Endodermal cell (in vitro differentiated cells): ENCODE measurements at regions not wholly inside any gene's neighbourhood (a gene's known extent, or its start where the extent isn't known, plus 50 kb on each side); places are given as distances from the start of the nearest gene placed in this dataset.

Source experiments
- DNase-seq: peaks from one replicate; pipeline ENCODE4 v3.0.0-alpha.2; 2017
- H3K27ac ChIP-seq: 2 replicates; pipeline ENCODE4 v1.5.1; 2013; ENCODE audit warnings: mild to moderate bottlenecking, low read depth, low read length, moderate library complexity
- H3K27me3 ChIP-seq: 2 replicates; pipeline ENCODE4 v1.6.1; 2013; ENCODE audit warnings: mild to moderate bottlenecking, low read length, moderate library complexity; ENCODE audit not compliant: insufficient read depth, control insufficient read depth, poor library complexity, severe bottlenecking
- H3K36me3 ChIP-seq: 2 replicates; pipeline ENCODE4 v1.7.0; 2013; ENCODE audit warnings: mild to moderate bottlenecking, low read length, moderate library complexity; ENCODE audit not compliant: control insufficient read depth, insufficient read depth
- H3K4me1 ChIP-seq: one replicate; pipeline ENCODE4 v1.7.0; 2013; ENCODE audit warnings: low read length; ENCODE audit not compliant: control insufficient read depth, insufficient read depth
- H3K4me3 ChIP-seq: 2 replicates; pipeline ENCODE4 v1.5.1; 2013; ENCODE audit warnings: mild to moderate bottlenecking, low read length, moderate library complexity
- H3K9ac ChIP-seq: 2 replicates; pipeline ENCODE4 v1.6.1; 2013; ENCODE audit warnings: mild to moderate bottlenecking, low read length, moderate library complexity; ENCODE audit not compliant: poor library complexity, severe bottlenecking; ENCODE audit errors: extremely low read depth
- H3K9me3 ChIP-seq: 2 replicates; pipeline ENCODE4 v1.6.1; 2013; ENCODE audit warnings: mild to moderate bottlenecking, low read length, moderate library complexity; ENCODE audit not compliant: control insufficient read depth
- H3K27ac Mint-ChIP-seq: 2 replicates; pipeline ENCODE4 v1.8.0; 2020; ENCODE audit warnings: mixed read lengths
- H3K27me3 Mint-ChIP-seq: 2 replicates; pipeline ENCODE4 v1.8.0; 2021; ENCODE audit warnings: mild to moderate bottlenecking, mixed read lengths; ENCODE audit not compliant: insufficient read depth
- H3K36me3 Mint-ChIP-seq: 2 replicates; pipeline ENCODE4 v1.8.0; 2020; ENCODE audit warnings: low read depth, mixed read lengths
- H3K4me1 Mint-ChIP-seq: 2 replicates; pipeline ENCODE4 v1.8.0; 2020; ENCODE audit warnings: mixed read lengths
- H3K4me3 Mint-ChIP-seq: 2 replicates; pipeline ENCODE4 v1.8.0; 2020; ENCODE audit warnings: mild to moderate bottlenecking, moderate library complexity, mixed read lengths
- H3K9me3 Mint-ChIP-seq: 2 replicates; pipeline ENCODE4 v1.8.0; 2020; ENCODE audit warnings: mild to moderate bottlenecking, mixed read lengths
- CTCF ChIP-seq: fragments of 200-600 bp; sonication (generic); conservative IDR thresholded peaks from 2 replicates; pipeline ENCODE4 v1.5.0; 2021; ENCODE audit warnings: antibody characterized with exemption, mild to moderate bottlenecking
- WGBS, 2 experiments: methylation state at CpG; one replicate each; pipeline versions ENCODE4 v1.1.5 to v1.1.7; 2013; ENCODE audit warnings: missing lambda C conversion rate in 2 of 2, mixed read lengths in 1 of 2; ENCODE audit not compliant: insufficient coverage in 1 of 2, insufficient read length in 1 of 2; 5-methylcytosine and 5-hydroxymethylcytosine counted together

GRCh38 chr18:55932675-55933074 is 344.7 kb upstream of the TCF4 start:
- Mint-ChIP-seq H3K4me3 (no peak overlapping the region), H3K27me3 (peaks cover 1% of the 10 kb centered on the region)
- no peak overlapping the region for H3K27ac ChIP-seq

DNA sequence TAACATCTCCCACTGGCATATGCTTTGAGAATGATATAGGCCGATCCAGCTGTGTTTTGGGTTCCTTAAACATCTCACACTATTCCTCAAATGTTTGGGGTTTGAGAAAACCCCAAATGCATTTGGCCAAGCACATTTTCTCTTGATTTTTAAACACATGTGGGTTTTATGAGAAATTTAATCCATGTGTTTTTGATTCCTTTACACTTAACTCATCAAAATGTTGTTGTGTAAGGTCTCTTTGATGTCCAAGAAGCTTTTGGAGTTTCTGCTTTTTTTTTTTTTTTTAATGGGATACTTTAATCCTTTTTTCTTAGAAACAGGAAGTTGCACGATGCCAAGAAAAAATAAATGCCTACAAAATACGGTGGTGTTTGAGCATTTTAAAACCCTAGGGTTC is 339.8 kb upstream of the TCF4 start:
- Histone ChIP-seq H3K4me1 (no peaks in the 10 kb centered on the region), H3K9me3 (peaks cover 19% of the 10 kb centered on the region), H3K4me3 (no peak overlapping the region), H3K9ac (no peak overlapping the region), H3K27me3 (no peaks in the 10 kb centered on the region), H3K36me3 (no peaks in the 10 kb centered on the region), H3K27ac (no peak overlapping the region)
- no peak overlapping the region for H3K4me3 Mint-ChIP-seq
- no peak for TF ChIP-seq CTCF
- WGBS, 2 experiments: 94 to 100% methylated on average over 2 to 3 of the region's 3 CpGs
- DNase-seq: no peak
- H3K27ac Mint-ChIP-seq: no peak overlapping the region
- H3K27me3 Mint-ChIP-seq: peaks cover 1% of the 10 kb centered on the region
- peaks cover 6% of the 10 kb centered on the region for H3K4me1 Mint-ChIP-seq
- H3K9me3 Mint-ChIP-seq: peaks cover 9% of the 10 kb centered on the region
- H3K36me3 Mint-ChIP-seq: peaks cover 11% of the 10 kb centered on the region

More at GRCh38 chr18:55932675-55933074, 344.7 kb upstream of the TCF4 start:
- no peak for DNase-seq
- Mint-ChIP-seq H3K36me3 (peaks cover 13% of the 10 kb centered on the region), H3K27ac (no peak overlapping the region), H3K4me1 (peaks cover 19% of the 10 kb centered on the region), H3K9me3 (peaks cover 22% of the 10 kb centered on the region)
- 89 to 100% methylated on average over 1 of the region's 1 CpG for WGBS, 2 experiments
- Histone ChIP-seq H3K9me3 (peaks cover 29% of the 10 kb centered on the region), H3K4me3 (no peak overlapping the region), H3K27me3 (no peaks in the 10 kb centered on the region), H3K4me1 (peaks cover 7% of the 10 kb centered on the region), H3K36me3 (no peaks in the 10 kb centered on the region), H3K9ac (no peak overlapping the region)
- TF ChIP-seq CTCF: no peak

GRCh38 chr18:55925772-55926171 is 337.8 kb upstream of the TCF4 start:
- H3K4me1 Mint-ChIP-seq: peaks cover 3% of the 10 kb centered on the region
- peaks cover 12% of the 10 kb centered on the region for H3K36me3 Mint-ChIP-seq
- peaks cover 14% of the 10 kb centered on the region for H3K9me3 ChIP-seq
- H3K27me3 ChIP-seq: no peaks in the 10 kb centered on the region
- H3K9ac ChIP-seq: no peak overlapping the region
- no peaks in the 10 kb centered on the region for H3K36me3 ChIP-seq
- no peak for TF ChIP-seq CTCF
- H3K27ac ChIP-seq: no peak overlapping the region
- no peak for DNase-seq
- H3K27ac Mint-ChIP-seq: no peak overlapping the region
- WGBS, 2 experiments: 95 to 96% methylated on average over 4 of the region's 5 CpGs
- no peak overlapping the region for H3K4me3 ChIP-seq
- no peak overlapping the region for H3K4me3 Mint-ChIP-seq
- no peaks in the 10 kb centered on the region for H3K4me1 ChIP-seq
- H3K9me3 Mint-ChIP-seq: peaks cover 10% of the 10 kb centered on the region
- H3K27me3 Mint-ChIP-seq: peaks cover 1% of the 10 kb centered on the region
